NCI-H446 (cell line): ENCODE measurements at regions not wholly inside any gene's neighbourhood (a gene's known extent, or its start where the extent isn't known, plus 50 kb on each side); places are given as distances from the start of the nearest gene placed in this dataset.
A peak's percentile ranks its signal among the peaks of the same experiment; 100 is the strongest.
"Not testable (repeated sequence)": the region's sequence is repeated elsewhere in the genome, so short reads cannot be mapped to it uniquely, and the experiment has no call there.

Experiments
- DNase-seq, 2 experiments: peaks; one replicate each; lab custom pipeline; 2025; lab: John Stamatoyannopoulos, UW

DNA sequence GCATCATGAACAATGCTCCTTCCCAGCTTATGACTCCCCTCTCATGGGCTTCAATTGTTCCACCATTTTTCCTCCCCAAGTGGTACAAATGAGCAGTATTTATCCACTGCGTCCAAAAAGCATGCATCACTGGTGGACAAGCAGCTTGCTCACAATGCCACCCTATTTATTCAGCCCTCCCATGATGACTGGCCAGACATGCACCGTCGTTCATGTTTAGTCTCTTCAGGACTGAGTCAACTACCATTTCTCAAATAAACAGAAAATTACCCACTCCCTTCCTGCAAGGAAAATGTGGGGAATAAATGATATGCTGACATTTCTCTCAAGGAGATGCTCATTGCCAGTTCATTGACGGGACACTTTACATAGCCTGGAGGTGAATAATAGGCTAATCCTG lies 300.4 kb downstream of the C6orf118 start:
- no peak for DNase-seq

DNA sequence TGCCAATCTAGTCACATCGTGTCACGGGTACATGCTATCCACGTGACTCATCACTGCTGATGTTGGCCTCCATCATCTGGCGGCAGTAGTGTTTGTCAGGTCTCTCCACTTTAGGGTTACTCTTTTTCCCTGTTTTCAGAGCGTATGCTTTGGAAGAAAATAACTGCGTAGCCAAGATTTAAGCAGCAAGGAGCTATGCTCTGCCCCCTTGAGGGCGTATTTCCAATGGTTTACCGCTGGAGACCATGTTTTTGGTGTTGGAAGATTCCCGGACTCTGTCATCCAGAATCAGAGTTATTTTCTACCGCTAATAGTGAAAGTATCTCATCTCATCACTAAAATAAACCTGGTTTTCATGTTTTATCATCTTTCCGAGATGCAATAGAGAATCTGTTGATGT lies 306.5 kb downstream of the C6orf118 start:
- DNase-seq, result no peak

DNA sequence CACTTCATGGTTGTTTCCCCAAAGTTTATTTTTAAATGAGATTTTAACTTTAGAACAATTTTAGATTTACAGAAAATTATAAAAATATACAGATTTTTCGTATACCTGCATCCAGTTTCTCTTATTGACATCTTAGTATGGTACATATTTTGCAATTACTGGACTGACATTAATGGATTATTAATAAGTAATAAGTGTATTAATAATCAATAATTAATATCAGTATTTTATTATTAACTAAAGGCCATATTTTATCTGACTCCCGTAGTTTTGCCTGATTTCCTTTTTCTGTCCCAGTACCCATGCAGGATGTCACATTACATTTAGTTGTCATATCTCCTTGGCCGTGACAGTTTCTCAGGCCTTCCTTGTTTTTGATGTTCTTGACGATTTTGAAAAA lies 307.0 kb downstream of the C6orf118 start:
- no peak for DNase-seq

DNA sequence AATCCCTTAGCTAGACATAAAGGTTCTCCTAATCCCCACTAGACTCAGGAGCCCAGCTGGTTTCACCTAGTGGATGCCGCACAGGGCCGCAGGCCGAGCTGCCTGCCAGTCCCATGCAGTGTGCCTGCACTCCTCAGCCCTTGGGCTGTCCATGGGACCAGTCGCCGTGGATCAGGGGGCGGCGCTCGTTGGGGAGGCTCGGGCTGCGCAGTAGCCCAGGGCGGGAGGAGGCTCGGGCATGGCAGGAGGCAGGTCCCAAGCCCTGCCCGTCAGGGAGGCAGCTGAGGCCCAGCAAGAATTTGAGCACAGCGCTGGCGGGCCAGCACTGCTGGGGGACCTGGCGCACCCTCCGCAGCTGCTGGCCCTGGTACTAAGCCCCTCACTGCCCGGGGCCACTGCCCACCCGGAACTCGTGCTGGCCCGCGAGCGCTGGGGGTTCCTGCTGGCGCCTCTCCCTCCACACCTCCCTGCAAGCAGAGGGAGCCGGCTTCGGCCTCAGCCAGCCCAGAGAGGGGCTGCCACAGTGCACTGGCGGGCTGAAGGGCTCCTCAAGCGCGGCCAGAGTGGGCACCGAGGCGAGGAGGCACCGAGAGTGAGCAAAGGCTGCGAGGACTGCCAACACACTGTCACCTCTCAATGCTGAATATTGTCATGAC lies 307.8 kb downstream of the C6orf118 start:
- no peak for DNase-seq

DNA sequence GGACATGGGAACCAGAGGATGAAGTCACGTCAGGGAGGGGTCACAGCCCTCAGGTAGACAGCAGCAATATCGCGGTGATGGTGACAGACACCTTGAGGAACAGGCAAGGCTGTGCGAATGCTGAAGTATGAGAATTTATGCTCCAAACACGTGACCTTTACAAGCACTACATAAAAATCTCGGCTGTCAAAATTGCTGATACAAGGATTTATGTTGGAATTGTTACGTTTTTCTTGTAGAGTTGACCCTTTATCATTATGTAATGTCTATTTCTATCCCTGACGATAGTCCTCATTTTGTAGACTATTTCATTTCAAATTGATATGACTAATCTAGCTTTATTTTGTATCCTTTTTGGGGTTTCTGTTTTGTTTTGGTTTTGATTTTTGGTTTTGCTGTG lies 311.1 kb downstream of the C6orf118 start:
- DNase-seq, result no peak

DNA sequence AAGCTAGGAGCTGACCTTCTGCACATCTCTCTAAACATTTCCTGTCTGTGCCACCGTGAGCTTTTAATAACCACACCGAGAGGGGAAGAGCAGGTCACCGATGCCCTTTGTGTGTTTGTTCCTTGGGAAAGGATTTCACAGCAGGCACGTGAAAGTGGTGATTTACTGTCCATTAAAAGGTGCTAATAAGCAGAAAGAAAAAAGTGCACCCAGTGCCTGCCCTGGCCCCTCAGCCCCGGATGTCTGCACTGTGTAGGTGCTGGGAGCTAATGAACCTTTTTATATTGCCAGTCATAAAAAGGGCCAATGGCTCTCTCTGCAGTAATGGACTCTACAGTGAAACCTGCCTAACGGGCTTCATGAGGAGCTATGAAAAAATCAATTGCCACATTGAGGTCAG lies 312.6 kb downstream of the C6orf118 start:
- DNase-seq, result no peak

DNA sequence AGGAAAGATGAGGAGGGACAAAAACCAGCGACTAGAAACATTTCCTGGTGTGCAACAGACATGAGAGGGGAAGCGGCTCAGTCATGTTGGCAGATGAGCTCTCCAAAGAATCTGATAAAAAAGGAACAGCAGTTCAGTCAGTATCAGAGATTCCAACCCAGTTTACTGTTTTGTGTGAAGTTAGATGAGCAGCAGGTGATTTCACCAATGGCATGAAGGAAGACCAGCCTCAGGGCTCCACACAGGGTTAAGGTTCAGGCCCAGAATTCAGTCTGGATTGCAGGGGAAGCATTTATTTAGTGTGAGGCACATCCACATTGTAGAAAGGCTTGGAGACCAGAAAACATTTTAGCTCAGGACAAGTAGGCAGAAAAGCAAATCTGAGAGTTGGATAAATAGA lies 317.8 kb downstream of the C6orf118 start:
- no peak for DNase-seq

DNA sequence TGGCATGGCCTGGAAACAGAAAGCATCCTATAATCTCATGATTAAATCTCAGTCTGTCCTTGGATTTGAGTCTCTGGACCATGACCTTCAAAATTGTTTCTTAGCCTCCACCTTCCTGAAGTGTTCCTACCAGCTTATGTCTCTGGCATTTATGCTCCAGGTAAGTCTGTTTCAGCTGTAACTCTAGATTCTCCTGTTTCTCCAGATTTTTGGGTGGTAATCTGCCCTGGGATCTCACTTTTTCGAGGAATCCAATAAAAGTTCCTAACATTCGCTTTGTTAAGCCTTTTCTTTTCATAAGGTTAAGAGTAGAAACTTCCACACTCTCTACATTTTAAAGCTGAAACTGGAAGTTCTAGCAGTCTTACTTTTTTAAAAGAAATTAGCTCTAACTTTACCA lies 318.5 kb downstream of the C6orf118 start:
- DNase-seq, result no peak

DNA sequence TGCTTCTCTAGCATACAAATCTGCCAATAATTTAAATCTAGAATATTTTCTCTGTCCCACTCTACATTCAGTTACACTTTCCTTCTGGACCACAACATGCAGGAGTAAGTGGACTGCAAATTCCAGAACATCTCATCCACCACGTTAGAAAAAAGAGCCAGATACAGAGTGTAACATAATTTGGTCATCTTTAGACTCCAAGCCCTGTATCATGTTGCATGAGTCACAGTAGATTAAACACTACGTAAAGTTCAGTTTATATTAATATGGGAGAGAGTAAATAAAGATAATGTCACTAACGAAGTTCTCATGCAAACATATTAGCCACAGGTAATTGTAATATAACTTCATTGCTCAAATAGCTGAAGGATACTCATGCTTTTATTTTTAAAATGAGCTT lies 327.0 kb downstream of the C6orf118 start:
- no peak for DNase-seq

DNA sequence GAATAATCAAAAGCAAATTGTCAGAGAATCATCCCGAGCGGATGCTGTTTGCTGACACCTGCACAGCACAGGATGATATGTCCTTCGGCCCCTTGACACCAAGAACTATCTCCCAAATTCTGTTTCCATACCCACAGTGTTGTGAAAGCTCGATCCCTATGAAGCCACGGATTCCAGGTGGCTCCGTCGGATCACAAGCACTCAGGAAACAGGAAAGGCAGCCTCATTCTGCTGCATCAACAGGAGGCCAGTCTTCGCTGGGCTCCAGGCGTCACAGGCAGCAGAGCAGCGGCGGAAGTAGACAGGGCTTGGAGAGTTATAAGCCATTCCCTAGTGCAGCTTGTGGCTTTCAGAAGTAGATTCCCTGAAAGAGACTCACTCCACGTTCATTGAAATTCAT lies 342.3 kb downstream of the C6orf118 start:
- no peak for DNase-seq

DNA sequence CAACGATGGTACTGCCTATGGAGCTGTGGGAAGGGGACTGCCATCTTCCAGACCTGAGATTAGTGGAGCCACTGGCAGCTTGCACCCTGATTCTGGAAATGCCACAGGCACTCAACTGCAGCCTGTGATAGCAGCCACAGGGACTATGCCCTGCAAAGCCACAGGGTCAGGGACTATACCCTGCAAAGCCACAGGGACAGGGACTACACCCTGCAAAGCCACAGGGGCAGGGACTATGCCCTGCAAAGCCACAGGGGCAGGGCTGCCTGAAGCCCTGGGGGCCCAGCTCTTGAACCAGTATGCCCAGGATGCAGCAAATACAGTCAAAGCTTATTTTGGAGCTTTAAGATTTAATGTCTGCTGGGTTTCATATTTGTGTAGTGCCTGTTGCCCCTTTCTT lies 346.6 kb downstream of the C6orf118 start:
- no peak for DNase-seq

DNA sequence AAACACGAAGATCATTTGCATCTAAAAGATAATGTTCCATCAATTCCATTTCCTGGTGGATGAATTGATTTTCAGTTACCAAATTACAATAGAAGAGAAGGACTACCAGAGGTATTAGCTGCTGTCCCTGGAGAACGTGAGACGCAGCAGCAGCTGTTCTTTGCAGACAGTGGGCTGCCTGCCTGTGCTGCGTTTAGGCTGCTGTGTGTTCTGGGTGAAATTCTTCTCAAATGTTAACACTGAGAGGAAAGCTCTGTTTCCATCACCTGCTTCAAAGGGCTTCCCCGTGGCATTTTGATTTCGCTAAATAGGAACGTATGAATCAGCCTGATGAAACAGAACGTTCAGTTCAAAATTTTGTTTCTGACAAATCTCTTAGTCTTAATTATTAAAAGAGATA lies 362.2 kb downstream of the C6orf118 start:
- DNase-seq, result no peak

DNA sequence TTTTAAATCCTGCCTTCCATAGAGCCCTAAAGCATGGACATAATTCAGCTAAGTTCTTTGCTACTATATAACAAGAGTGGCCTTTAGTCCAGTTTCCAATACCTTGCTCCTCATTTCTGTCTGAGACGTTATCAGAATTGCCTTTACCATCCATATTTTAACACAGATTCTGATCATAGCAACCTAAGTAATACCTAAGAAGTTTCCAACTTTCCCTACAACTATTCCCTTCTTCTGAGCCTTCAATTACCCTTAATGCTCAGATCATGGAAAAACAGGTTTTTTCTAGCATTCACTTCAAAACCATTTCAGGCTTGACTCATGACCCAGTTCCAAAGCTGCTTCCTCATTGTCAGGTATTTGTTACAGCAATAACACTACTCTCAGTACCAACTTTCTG lies 367.1 kb downstream of the C6orf118 start:
- DNase-seq, result no peak

DNA sequence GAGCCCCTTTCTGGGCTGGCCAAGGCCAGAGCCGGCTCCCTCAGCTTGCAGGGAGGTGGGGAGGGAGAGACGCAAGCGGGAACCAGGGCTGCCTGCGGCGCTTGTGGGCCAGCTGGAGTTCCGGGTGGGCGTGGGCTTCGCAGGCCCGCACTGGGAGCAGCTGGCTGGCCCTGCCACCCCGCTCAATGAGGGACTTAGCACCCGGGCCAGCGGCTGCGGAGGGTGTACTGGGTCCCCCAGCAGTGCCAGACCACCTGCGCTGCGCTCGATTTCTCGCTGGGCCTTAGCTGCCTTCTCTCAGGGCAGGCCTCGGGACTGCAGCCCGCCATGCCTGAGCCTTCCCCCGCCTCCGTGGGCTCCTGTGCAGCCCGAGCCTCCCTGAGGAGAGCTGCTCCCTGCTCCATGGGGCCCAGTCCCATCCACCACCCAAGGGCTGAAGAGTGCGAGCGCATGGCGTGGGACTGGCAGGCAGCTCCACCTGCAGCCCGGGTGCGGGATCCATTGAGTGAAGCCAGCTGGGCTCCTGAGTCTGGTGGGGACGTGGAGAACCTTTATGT lies 376.1 kb downstream of the C6orf118 start:
- DNase-seq, result not testable (repeated sequence)

DNA sequence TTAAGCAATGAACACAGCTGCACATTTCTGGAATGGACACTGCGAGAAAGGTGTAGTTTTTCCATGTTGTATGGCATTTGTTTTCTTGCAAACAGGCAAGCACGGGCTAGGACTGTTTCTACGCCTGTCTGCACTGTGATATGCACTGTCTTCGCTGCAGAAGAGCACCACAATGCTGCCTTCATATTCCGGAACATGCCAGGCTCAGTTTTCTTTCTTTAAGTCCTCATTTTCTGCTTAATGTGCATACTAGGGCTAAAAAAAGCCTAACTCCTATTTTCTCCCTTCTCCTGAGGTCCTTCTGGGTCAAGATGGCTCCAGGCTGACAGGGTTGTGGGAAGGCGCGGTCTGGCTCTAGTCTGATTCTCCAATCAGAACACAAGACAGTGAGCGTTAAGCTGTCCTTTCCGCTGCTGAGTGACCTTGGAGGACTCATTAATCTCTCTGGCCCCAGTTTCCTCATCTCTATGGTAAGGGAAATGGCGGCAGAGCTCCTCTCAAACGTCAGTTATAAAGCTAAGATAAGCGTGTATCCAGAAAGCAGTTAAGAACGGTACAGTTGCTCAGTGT lies 379.9 kb downstream of the C6orf118 start:
- DNase-seq, result no peak

DNA sequence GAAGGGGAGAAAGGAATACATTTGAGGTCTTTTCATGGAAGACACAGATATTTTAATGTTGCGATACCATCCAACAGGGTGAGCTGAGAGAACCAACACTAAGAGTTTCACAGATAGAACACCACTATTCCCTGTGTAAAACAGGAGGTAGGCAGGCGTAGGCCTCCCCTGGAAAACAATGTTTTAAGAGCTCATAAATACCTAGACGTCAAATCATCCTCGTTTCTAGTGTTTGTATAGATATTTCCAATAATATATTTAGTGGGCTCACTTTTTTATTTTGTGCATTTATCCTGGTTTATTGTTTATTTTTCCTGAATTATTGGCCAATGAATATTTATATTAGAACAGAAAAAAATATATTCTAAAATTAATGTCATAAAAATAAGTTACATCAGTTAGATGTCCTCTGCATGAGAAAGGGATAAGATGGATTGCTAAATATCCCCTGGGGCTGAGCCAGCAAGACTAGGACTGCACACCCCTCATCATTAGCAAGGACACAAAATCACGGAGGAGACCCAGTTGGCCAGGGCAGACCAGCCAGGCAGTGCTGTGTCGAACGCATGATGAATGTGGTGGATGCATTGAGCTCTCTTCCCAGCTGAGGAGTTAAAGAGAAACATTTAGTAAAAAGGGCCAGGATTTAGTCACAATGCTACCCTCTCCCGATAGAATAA lies 380.5 kb downstream of the C6orf118 start:
- no peak for DNase-seq

DNA sequence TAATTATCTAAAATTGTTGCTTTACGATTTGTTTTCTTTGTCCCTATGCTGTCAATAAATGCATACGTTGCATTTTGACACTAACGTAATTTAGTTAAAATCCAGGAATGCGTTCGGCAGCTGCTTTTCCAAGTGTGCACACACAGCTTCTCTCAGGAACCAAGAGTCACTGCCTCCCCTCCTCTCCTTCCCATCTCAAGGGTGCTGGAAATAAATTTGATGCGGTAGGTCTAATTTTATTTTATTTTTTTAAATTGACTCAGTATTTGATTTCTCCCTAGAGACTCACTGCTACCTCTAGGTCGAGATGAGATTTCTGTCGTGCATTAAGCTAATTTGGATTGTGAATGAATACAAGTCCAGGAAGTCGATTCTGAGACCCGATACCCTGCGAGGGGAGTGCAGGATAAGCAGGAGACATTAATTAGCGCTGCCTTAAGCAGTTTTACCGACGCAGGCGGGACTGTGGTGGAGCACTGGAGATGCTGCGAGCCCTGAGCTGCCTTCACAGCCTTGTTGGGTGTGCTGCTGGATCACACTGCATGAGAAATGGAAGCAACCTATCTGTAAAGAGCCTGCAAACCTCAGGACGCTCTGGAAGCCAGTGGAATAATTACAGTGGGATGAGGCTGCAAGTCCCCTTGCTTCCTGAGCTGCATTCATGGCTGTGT lies 381.2 kb downstream of the C6orf118 start:
- DNase-seq, result no peak

DNA sequence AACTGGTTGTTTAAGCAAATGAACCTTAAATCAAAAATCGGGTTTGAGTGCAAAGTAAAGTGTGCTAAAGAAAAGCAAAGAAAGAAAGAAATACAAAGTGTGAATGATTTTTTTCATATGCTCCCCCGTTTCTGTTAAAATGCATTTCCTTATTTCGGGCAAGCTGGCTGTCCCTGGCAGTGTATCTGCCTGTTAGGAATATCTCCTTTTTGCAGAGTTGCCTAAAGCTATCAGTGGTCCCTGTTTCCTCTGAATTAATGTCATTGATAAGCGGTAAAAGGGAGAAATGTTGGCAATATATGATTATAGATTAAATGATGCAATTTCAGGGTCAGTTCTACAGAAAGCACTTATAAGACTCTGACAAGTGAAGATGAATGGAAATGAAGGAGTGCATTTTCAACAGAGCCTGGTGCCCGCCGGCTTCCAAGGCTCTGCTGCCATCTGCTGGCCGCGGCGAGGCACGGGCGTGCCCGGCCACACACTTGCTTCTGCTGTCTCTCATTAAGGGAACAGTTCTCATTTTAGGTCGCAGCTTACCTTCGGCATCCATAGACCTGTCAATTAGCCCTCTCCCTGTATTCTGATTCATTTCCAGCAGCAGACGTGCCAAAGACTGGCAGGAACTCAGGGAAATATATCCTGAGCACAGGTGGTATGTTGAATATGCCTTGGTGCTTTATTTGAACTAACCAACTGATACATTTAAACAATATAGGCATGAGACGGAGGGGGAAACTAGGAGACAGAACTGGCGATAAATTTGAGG lies 381.9 kb downstream of the C6orf118 start:
- DNase-seq, result peak in 1 of 2 experiments; percentile 24

DNA sequence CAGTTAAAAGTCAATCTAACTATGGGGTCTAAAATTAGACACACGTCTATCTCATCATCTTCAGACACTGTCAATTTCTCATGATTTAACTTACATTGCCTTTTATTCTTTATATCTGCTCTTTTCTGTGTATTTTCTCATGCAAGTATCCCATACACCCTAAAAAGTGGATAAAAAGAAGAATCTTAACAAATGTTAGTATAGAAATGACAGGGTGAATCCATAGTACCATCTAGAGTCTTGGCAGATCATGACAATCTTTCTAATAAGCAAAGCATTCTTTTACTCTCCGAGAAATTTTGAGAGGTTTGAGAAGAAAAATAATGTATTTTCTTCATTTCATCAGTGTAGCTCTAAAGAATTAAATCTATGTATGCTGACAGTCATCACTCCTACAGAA lies 382.7 kb downstream of the C6orf118 start:
- no peak for DNase-seq

DNA sequence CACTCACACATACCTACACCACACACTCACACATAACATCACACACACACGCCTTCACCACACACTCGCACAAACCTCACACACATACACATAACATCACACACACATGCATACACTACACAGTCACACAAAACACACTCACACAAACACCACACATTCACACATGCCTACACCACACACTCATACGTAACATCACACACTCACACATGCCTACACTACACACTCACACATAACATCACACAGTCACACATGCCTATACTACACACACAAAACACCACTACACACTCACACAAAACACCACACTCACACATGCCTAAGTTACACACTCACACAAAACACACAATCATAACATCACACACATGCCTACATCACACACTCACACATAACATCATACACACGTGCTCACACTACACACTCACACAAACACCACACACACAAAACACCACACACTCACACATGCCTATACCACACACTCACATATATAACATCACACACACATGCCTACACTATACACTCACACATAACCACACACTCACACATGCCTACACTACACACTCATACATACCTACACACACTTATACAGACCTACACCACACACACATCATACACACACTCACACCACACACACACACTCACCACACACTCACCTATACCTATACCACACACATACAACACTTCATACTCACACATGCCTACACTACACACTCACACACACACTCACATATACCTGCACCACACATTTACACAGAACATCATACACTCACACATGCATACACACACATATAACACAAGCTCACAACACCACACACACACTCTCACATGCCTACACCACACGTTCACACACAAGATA lies 383.5 kb downstream of the C6orf118 start:
- DNase-seq, result no peak

DNA sequence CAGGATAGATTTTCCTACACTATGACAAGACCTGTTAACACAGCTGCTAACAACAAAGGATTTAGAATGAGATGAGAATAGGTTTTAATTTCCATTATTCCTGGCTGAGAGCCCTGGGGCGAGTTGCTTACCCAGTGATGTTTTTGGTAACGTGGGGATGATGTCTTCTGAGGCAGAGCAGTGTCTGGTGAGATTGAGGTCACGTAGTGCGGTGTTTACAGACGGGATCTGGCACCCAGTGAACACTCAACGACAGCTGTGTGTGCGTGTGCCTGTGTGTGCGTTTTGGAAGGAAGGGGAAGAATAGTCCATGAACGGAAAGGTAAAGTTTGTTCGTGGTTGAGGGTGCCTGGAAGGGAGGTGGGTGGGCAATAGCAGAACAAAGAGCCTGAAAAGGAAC lies 384.7 kb downstream of the C6orf118 start:
- no peak for DNase-seq
